CD14-positive monocyte (primary cell): ENCODE measurements at regions not wholly inside any gene's neighbourhood (a gene's known extent, or its start where the extent isn't known, plus 50 kb on each side); places are given as distances from the start of the nearest gene placed in this dataset.

ENCODE experiments used
- DNase-seq, 3 donors: peaks; one replicate each; pipeline ENCODE4 v3.0.0-alpha.2; 2011 to 2022
- H2AFZ ChIP-seq: 2 replicates; pipeline ENCODE4 v1.6.0; 2012; ENCODE audit warnings: mild to moderate bottlenecking, low read depth, low read length, inconsistent platforms; ENCODE audit not compliant: insufficient read depth, poor library complexity, severe bottlenecking
- H3K27ac ChIP-seq, 2 donors: 1 replicate in 1 of 2; 2 replicates in 1 of 2; pipeline ENCODE4 v1.5.1; 2012 to 2013; ENCODE audit warnings: low read length in 2 of 2, control low read depth in 1 of 2, inconsistent platforms in 1 of 2, low read depth in 1 of 2, mild to moderate bottlenecking in 1 of 2
- H3K27me3 ChIP-seq, 2 donors: one replicate each; pipeline versions ENCODE4 v1.6.0 to v1.6.1; 2011 to 2013; ENCODE audit warnings: low read length in 2 of 2; ENCODE audit not compliant: control insufficient read depth in 2 of 2, insufficient read depth in 2 of 2
- H3K36me3 ChIP-seq, 2 donors: replicated peaks in 1 of 2; 1 replicate in 1 of 2; 2 replicates in 1 of 2; pipeline versions ENCODE4 v1.5.1 to v1.6.1; 2012 to 2013; ENCODE audit warnings: low read length in 2 of 2, control low read depth in 1 of 2, inconsistent platforms in 1 of 2, mild to moderate bottlenecking in 1 of 2; ENCODE audit not compliant: insufficient read depth in 2 of 2, control insufficient read depth in 1 of 2
- H3K4me1 ChIP-seq, 2 donors: 1 replicate in 1 of 2; 2 replicates in 1 of 2; pipeline versions ENCODE4 v1.5.1 to v1.6.1; 2012 to 2013; ENCODE audit warnings: low read length in 2 of 2, control low read depth in 1 of 2, inconsistent platforms in 1 of 2, mild to moderate bottlenecking in 1 of 2, moderate library complexity in 1 of 2; ENCODE audit not compliant: insufficient read depth in 2 of 2, control insufficient read depth in 1 of 2
- H3K4me2 ChIP-seq: replicated peaks from 2 replicates; pipeline ENCODE3; 2012; ENCODE audit warnings: low read length, moderate library complexity, mild to moderate bottlenecking; ENCODE audit not compliant: poor library complexity, severe bottlenecking; ENCODE audit errors: extremely low read depth
- H3K4me3 ChIP-seq, 3 experiments: fragments of 200-600 bp in 1 of 3; sonication (generic) in 1 of 3; replicated peaks in 1 of 3; 1 replicate in 2 of 3; 2 replicates in 1 of 3; pipeline ENCODE4 v1.5.1; 2011 to 2013; ENCODE audit warnings: low read length in 3 of 3, mild to moderate bottlenecking in 3 of 3, control low read depth in 2 of 3, low read depth in 2 of 3, inconsistent platforms in 1 of 3, moderate library complexity in 1 of 3
- H3K79me2 ChIP-seq: 2 replicates; pipeline ENCODE4 v1.6.0; 2012; ENCODE audit warnings: mild to moderate bottlenecking, control low read depth, inconsistent platforms, low read length, moderate library complexity; ENCODE audit not compliant: insufficient read depth
- H3K9ac ChIP-seq: 2 replicates; pipeline ENCODE4 v1.6.0; 2017; ENCODE audit warnings: low read length, mild to moderate bottlenecking; ENCODE audit not compliant: insufficient read depth, poor library complexity, severe bottlenecking
- H3K9me3 ChIP-seq, 2 donors: replicated peaks in 1 of 2; 1 replicate in 1 of 2; 2 replicates in 1 of 2; pipeline versions ENCODE4 v1.5.1 to v1.6.1; 2012 to 2013; ENCODE audit warnings: low read length in 2 of 2, control low read depth in 1 of 2; ENCODE audit not compliant: control insufficient read depth in 1 of 2, insufficient read depth in 1 of 2
- H4K20me1 ChIP-seq: 2 replicates; pipeline ENCODE4 v1.6.0; 2012; ENCODE audit warnings: mild to moderate bottlenecking, low read length, control low read depth, moderate library complexity; ENCODE audit not compliant: insufficient read depth
- H3K27ac Mint-ChIP-seq, 7 donors: one replicate each; pipeline ENCODE4 v1.8.0; 2020; ENCODE audit warnings: mild to moderate bottlenecking in 7 of 7, mixed read lengths in 7 of 7, moderate library complexity in 6 of 7, inconsistent platforms in 2 of 7
- H3K27me3 Mint-ChIP-seq, 3 donors: one replicate each; pipeline ENCODE4 v1.8.0; 2021 to 2022; ENCODE audit warnings: low read depth in 3 of 3, mild to moderate bottlenecking in 3 of 3, mixed read lengths in 3 of 3, moderate library complexity in 3 of 3, inconsistent platforms in 1 of 3
- H3K36me3 Mint-ChIP-seq, 2 donors: one replicate each; pipeline ENCODE4 v1.8.0; 2020; ENCODE audit warnings: mixed read lengths in 2 of 2, inconsistent platforms in 1 of 2, mild to moderate bottlenecking in 1 of 2
- H3K4me1 Mint-ChIP-seq: one replicate; pipeline ENCODE4 v1.8.0; 2020; ENCODE audit warnings: mild to moderate bottlenecking, mixed read lengths
- H3K4me3 Mint-ChIP-seq, 2 donors: one replicate each; pipeline ENCODE4 v1.8.0; 2020; ENCODE audit warnings: mild to moderate bottlenecking in 2 of 2, mixed read lengths in 2 of 2, moderate library complexity in 1 of 2
- H3K9me3 Mint-ChIP-seq, 7 donors: one replicate each; pipeline ENCODE4 v1.8.0; 2020 to 2022; ENCODE audit warnings: mixed read lengths in 7 of 7, mild to moderate bottlenecking in 6 of 7, moderate library complexity in 6 of 7, inconsistent platforms in 2 of 7
- CTCF ChIP-seq: fragments of 200-600 bp; IDR thresholded peaks from one replicate; pipeline ENCODE4 v1.8.0; 2022; ENCODE audit warnings: antibody characterized with exemption, mild to moderate bottlenecking
- WGBS: methylation state at CpG from one replicate; pipeline ENCODE4 v1.1.5; 2013; ENCODE audit warnings: missing lambda C conversion rate; ENCODE audit not compliant: insufficient coverage; 5-methylcytosine and 5-hydroxymethylcytosine counted together
- intact Hi-C, 2 donors: fragments of 100-400 bp; cut with micrococcal nuclease; formaldehyde crosslinking; loops; one replicate each; pipeline versions ENCODE4 v1.15.0 to v1.15.1; 2023

- Mint-ChIP-seq H3K36me3 (no peaks in the 10 kb centered on the region), H3K4me3 (no peak overlapping the region), H3K27ac (no peak overlapping the region), H3K4me1 (no peaks in the 10 kb centered on the region), H3K27me3 (peaks cover 0 to 3% (median 0%) of the 10 kb centered on the region in 3 donors), H3K9me3 (peaks cover 3 to 15% (median 6%) of the 10 kb centered on the region in 7 donors)
- no peak overlapping the region for H3K27ac ChIP-seq
- intact Hi-C loops = no loop called here
- no peaks in the 10 kb centered on the region for H3K4me1 ChIP-seq
- no peak overlapping the region for H3K4me3 ChIP-seq
- H2AFZ ChIP-seq = no peak overlapping the region
- no peaks in the 10 kb centered on the region for H3K36me3 ChIP-seq
- DNase-seq = no peak
- H3K79me2 ChIP-seq = no peaks in the 10 kb centered on the region
- H3K27me3 ChIP-seq = no peaks in the 10 kb centered on the region
- TF ChIP-seq CTCF = no peak
- no peaks in the 10 kb centered on the region for H4K20me1 ChIP-seq
- no peak overlapping the region for H3K9ac ChIP-seq
- no CpG with 5 or more reads among the region's 2 CpGs for WGBS
- H3K9me3 ChIP-seq = no peaks in the 10 kb centered on the region
- H3K4me2 ChIP-seq = no peak overlapping the region
These were observed 556.3 kb upstream of the CHAC2 start for GRCh38 chr2:53211201-53211774.

GRCh38 chr2:53210538-53210937, 557.1 kb upstream of the CHAC2 start:
- Histone ChIP-seq H3K4me2 (no peak overlapping the region), H4K20me1 (no peaks in the 10 kb centered on the region), H3K27ac (no peak overlapping the region), H3K9ac (no peak overlapping the region), H3K27me3 (no peaks in the 10 kb centered on the region), H3K4me3 (no peak overlapping the region), H2AFZ (no peak overlapping the region), H3K4me1 (no peaks in the 10 kb centered on the region), H3K36me3 (no peaks in the 10 kb centered on the region), H3K79me2 (no peaks in the 10 kb centered on the region), H3K9me3 (no peaks in the 10 kb centered on the region)
- intact Hi-C loops = no loop called here
- Mint-ChIP-seq H3K4me3 (no peak overlapping the region), H3K27ac (no peak overlapping the region), H3K4me1 (no peaks in the 10 kb centered on the region), H3K36me3 (no peaks in the 10 kb centered on the region), H3K9me3 (peaks cover 3 to 9% (median 7%) of the 10 kb centered on the region in 7 donors), H3K27me3 (peaks cover 0 to 3% (median 0%) of the 10 kb centered on the region in 3 donors)
- DNase-seq = no peak
- TF ChIP-seq CTCF = no peak
- no CpG with 5 or more reads among the region's 3 CpGs for WGBS
